ENCODE measurements at regions not wholly inside any gene's neighbourhood (a gene's known extent, or its start where the extent isn't known, plus 50 kb on each side); places are given as distances from the start of the nearest gene placed in this dataset.

- no peak for TF ChIP-seq OSR1 (CRISPR knock-in tag; IDR thresholded peaks at IDR 0.05)
- no peak for TF ChIP-seq PPARA (CRISPR knock-in tag; IDR thresholded peaks at IDR 0.05; ENCODE audit: borderline replicate concordance)
- no peak for TF ChIP-seq RARB (CRISPR knock-in tag; IDR thresholded peaks at IDR 0.05)
- no peak for TF ChIP-seq TSHZ2 (CRISPR knock-in tag; IDR thresholded peaks at IDR 0.05)
- TF ChIP-seq CSRNP3 (CRISPR knock-in tag; IDR thresholded peaks at IDR 0.05) = no peak
- TF ChIP-seq ZC3H10 (CRISPR knock-in tag; IDR thresholded peaks at IDR 0.05) = no peak
- no peak for TF ChIP-seq TCF4 (CRISPR knock-in tag; IDR thresholded peaks at IDR 0.05; ENCODE audit: borderline replicate concordance)
- no peak for TF ChIP-seq POU6F1 (CRISPR knock-in tag; IDR thresholded peaks at IDR 0.05; ENCODE audit: borderline replicate concordance, low read depth)
- no peak for TF ChIP-seq ARNTL (CRISPR knock-in tag; IDR thresholded peaks at IDR 0.05; ENCODE audit: borderline replicate concordance, low read depth)
- no peak for TF ChIP-seq ZFP30 (CRISPR knock-in tag; IDR thresholded peaks at IDR 0.05)
- TF ChIP-seq CREB5 (CRISPR knock-in tag; IDR thresholded peaks at IDR 0.05; ENCODE audit: low read depth) = no peak
- no peak for TF ChIP-seq PATZ1 (CRISPR knock-in tag; IDR thresholded peaks at IDR 0.05; ENCODE audit: borderline replicate concordance)
These were observed 846.4 kb upstream of the ZEB2 start for GRCh38 chr2:145366341-145366740.
